ENCODE measurements at regions not wholly inside any gene's neighbourhood (a gene's known extent, or its start where the extent isn't known, plus 50 kb on each side); places are given as distances from the start of the nearest gene placed in this dataset.

DNA sequence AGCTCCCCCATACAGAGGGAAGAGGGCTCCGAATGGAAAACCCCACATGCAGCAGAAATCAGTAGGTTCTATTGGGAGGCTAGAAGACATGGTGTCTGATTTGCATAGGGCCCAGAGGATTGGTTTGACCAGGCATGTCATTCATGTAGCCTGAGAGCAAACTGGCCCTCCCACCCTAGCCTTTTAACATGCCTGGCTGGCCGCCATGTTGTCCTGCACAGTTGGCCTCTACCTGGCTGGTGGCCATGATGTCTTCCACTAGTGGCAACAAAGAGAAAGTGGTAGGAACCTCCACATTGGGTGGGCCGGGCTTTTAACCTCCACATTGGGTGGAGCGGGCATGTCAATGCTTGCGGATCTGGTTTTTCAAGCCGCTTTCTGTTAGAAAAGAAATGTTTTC lies 312.1 kb downstream of the TAFA4 start:
- TF ChIP-seq, protein P1, sequence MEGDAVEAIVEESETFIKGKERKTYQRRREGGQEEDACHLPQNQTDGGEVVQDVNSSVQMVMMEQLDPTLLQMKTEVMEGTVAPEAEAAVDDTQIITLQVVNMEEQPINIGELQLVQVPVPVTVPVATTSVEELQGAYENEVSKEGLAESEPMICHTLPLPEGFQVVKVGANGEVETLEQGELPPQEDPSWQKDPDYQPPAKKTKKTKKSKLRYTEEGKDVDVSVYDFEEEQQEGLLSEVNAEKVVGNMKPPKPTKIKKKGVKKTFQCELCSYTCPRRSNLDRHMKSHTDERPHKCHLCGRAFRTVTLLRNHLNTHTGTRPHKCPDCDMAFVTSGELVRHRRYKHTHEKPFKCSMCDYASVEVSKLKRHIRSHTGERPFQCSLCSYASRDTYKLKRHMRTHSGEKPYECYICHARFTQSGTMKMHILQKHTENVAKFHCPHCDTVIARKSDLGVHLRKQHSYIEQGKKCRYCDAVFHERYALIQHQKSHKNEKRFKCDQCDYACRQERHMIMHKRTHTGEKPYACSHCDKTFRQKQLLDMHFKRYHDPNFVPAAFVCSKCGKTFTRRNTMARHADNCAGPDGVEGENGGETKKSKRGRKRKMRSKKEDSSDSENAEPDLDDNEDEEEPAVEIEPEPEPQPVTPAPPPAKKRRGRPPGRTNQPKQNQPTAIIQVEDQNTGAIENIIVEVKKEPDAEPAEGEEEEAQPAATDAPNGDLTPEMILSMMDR (IDR thresholded peaks at IDR 0.05; ENCODE audit: control extremely low read depth, extremely low read depth): no peak
- peaks cover 0 to 3% (median under 1%) of the 10 kb centered on the region in 4 donors for H3K9me3 ChIP-seq (ENCODE audit: control insufficient read depth in 4 of 4, insufficient read depth in 3 of 4, low read length in 3 of 4)
- no peaks in the 10 kb centered on the region for H3K4me1 ChIP-seq (ENCODE audit: control insufficient read depth in 5 of 5, insufficient read depth in 5 of 5, low read length in 5 of 5)
- H3K27ac ChIP-seq (ENCODE audit: low read depth in 1 of 2, low read length in 1 of 2): no peak overlapping the region
- DNase-seq (no peak), ATAC-seq (ENCODE audit: insufficient read depth, low FRiP score) (no peak)
- H3K27me3 ChIP-seq (ENCODE audit: control insufficient read depth in 3 of 3, insufficient read depth in 3 of 3, low read length in 2 of 3): no peaks in the 10 kb centered on the region
- H3K4me3 ChIP-seq: no peak overlapping the region
- 93 to 97% methylated on average over 6 of the region's 6 CpGs for WGBS, 2 donors
- no peaks in the 10 kb centered on the region for H3K36me3 ChIP-seq (ENCODE audit: control insufficient read depth in 4 of 4, insufficient read depth in 4 of 4, low read length in 4 of 4)
- H3K9ac ChIP-seq (ENCODE audit: insufficient read depth in 1 of 2, low read length in 2 of 2): no peak overlapping the region

DNA sequence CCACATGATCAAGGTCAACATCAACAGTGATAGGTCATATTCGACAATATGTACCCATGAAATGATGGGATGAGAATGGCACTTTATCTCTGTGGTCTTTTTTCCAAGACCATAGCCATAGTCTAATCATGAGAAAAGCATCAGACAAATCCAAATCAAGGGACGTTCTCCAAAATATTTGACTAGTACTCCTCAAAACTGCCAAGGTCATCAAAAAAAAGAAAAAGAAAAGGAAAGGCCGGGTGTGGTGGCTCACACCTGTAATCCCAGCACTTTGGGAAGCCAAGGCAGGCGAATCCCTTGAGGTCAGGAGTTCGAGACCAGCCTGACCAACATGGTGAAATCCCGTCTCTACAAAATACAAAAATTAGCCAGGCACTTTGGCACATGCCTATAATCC lies 318.3 kb downstream of the TAFA4 start:
- Histone ChIP-seq H3K36me3 (ENCODE audit: control insufficient read depth in 4 of 4, insufficient read depth in 4 of 4, low read length in 4 of 4) (no peaks in the 10 kb centered on the region), H3K4me1 (ENCODE audit: control insufficient read depth in 5 of 5, insufficient read depth in 5 of 5, low read length in 5 of 5) (no peaks in the 10 kb centered on the region), H3K9ac (ENCODE audit: insufficient read depth in 1 of 2, low read length in 2 of 2) (no peak overlapping the region), H3K27ac (ENCODE audit: low read depth in 1 of 2, low read length in 1 of 2) (no peak overlapping the region), H3K4me3 (no peak overlapping the region), H3K9me3 (ENCODE audit: control insufficient read depth in 4 of 4, insufficient read depth in 3 of 4, low read length in 3 of 4) (no peaks in the 10 kb centered on the region), H3K27me3 (ENCODE audit: control insufficient read depth in 3 of 3, insufficient read depth in 3 of 3, low read length in 2 of 3) (no peaks in the 10 kb centered on the region)
- TF ChIP-seq, protein P1 (IDR thresholded peaks at IDR 0.05; ENCODE audit: control extremely low read depth, extremely low read depth): no peak
- DNase-seq (no peak), ATAC-seq (ENCODE audit: insufficient read depth, low FRiP score) (no peak)
- 86 to 93% methylated on average over 6 of the region's 6 CpGs for WGBS, 2 donors

DNA sequence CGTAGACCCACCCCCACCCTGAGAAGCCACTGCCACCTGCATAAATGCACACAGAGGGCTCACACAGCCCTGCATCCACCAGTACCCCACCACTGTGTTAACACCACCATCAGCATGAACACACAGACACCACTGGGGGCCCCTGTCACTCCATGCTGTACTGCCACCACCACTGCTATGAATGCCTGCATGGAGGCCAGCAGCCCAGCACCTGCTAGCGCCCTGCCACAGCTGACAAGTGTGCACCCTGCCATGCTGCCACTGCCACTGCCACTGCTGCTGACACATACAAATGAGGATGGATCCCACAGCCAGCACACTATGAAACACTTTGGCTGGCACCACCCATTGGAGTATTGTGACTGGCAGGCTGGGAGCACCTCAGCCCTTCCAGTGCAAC lies 361.0 kb downstream of the TAFA4 start:
- DNase-seq: no peak
- Histone ChIP-seq H3K27me3 (ENCODE audit: control insufficient read depth in 3 of 3, insufficient read depth in 3 of 3, low read length in 2 of 3) (no peaks in the 10 kb centered on the region), H3K9me3 (ENCODE audit: control insufficient read depth in 4 of 4, insufficient read depth in 3 of 4, low read length in 3 of 4) (peaks cover 0 to 5% (median 0%) of the 10 kb centered on the region in 4 donors), H3K27ac (ENCODE audit: low read depth in 1 of 2, low read length in 1 of 2) (no peak overlapping the region), H3K4me1 (ENCODE audit: control insufficient read depth in 5 of 5, insufficient read depth in 5 of 5, low read length in 5 of 5) (no peaks in the 10 kb centered on the region), H3K9ac (ENCODE audit: insufficient read depth in 1 of 2, low read length in 2 of 2) (no peak overlapping the region), H3K4me3 (no peak overlapping the region), H3K36me3 (ENCODE audit: control insufficient read depth in 4 of 4, insufficient read depth in 4 of 4, low read length in 4 of 4) (no peaks in the 10 kb centered on the region)
- 86 to 87% methylated on average over 2 of the region's 2 CpGs for WGBS, 2 donors
- TF ChIP-seq, protein P1 (IDR thresholded peaks at IDR 0.05; ENCODE audit: control extremely low read depth, extremely low read depth): no peak
- no peak for ATAC-seq (ENCODE audit: insufficient read depth, low FRiP score)

- DNase-seq (no peak), ATAC-seq (ENCODE audit: insufficient read depth, low FRiP score) (no peak)
- TF ChIP-seq, protein P1 (IDR thresholded peaks at IDR 0.05; ENCODE audit: control extremely low read depth, extremely low read depth): no peak
- no peak overlapping the region for H3K4me3 ChIP-seq
- WGBS, 2 donors: 70 to 92% methylated on average over 2 of the region's 2 CpGs
- no peaks in the 10 kb centered on the region for H3K27me3 ChIP-seq (ENCODE audit: control insufficient read depth in 3 of 3, insufficient read depth in 3 of 3, low read length in 2 of 3)
- no peaks in the 10 kb centered on the region for H3K9me3 ChIP-seq (ENCODE audit: control insufficient read depth in 4 of 4, insufficient read depth in 3 of 4, low read length in 3 of 4)
- no peaks in the 10 kb centered on the region for H3K36me3 ChIP-seq (ENCODE audit: control insufficient read depth in 4 of 4, insufficient read depth in 4 of 4, low read length in 4 of 4)
- H3K9ac ChIP-seq (ENCODE audit: insufficient read depth in 1 of 2, low read length in 2 of 2): no peak overlapping the region
- no peak overlapping the region for H3K27ac ChIP-seq (ENCODE audit: low read depth in 1 of 2, low read length in 1 of 2)
- peaks cover 0 to 22% (median 0%) of the 10 kb centered on the region in 5 donors for H3K4me1 ChIP-seq (ENCODE audit: control insufficient read depth in 5 of 5, insufficient read depth in 5 of 5, low read length in 5 of 5)
These were observed 371.6 kb downstream of the TAFA4 start for GRCh38 chr3:68560728-68561127.
